ENCODE measurements at regions not wholly inside any gene's neighbourhood (a gene's known extent, or its start where the extent isn't known, plus 50 kb on each side); places are given as distances from the start of the nearest gene placed in this dataset.

DNA sequence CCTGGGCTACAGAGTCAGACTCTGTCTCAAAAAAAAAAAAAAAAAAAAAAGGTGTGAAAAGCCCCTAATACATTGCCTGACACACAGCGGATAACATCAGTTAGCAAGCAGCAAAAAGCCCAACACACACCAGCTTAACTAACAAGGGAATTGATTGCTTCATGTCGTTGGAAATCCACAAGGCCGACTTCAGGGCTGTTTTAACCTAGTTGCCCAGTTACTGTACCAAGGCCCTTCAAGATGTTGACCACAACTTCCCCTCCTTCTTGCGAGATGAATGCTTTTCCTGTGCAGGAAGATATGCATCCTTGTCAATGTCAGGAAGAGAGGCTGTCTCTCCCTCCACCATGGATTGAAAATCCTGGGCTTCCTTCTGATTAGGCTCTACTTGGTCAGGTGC is 202.9 kb downstream of the MIB1 start:
- no peak for TF ChIP-seq ESRRA (CRISPR knock-in tag; IDR thresholded peaks at IDR 0.05; ENCODE audit: borderline replicate concordance)
- TF ChIP-seq, protein P1, sequence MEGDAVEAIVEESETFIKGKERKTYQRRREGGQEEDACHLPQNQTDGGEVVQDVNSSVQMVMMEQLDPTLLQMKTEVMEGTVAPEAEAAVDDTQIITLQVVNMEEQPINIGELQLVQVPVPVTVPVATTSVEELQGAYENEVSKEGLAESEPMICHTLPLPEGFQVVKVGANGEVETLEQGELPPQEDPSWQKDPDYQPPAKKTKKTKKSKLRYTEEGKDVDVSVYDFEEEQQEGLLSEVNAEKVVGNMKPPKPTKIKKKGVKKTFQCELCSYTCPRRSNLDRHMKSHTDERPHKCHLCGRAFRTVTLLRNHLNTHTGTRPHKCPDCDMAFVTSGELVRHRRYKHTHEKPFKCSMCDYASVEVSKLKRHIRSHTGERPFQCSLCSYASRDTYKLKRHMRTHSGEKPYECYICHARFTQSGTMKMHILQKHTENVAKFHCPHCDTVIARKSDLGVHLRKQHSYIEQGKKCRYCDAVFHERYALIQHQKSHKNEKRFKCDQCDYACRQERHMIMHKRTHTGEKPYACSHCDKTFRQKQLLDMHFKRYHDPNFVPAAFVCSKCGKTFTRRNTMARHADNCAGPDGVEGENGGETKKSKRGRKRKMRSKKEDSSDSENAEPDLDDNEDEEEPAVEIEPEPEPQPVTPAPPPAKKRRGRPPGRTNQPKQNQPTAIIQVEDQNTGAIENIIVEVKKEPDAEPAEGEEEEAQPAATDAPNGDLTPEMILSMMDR (IDR thresholded peaks at IDR 0.05) = no peak
